Epithelial cell of prostate (primary cell): ENCODE measurements at regions not wholly inside any gene's neighbourhood (a gene's known extent, or its start where the extent isn't known, plus 50 kb on each side); places are given as distances from the start of the nearest gene placed in this dataset.

Experiments used
- DNase-seq: peaks from one replicate; pipeline ENCODE4 v3.0.0-alpha.2; 2011; ENCODE audit warnings: low read depth, low spot score
- H3K27ac ChIP-seq: fragments of 450-650 bp; 2 replicates; pipeline ENCODE4 v1.5.1; 2017; ENCODE audit warnings: mild to moderate bottlenecking

- H3K27ac ChIP-seq: no peak overlapping the region
- no peak for DNase-seq
Measured at GRCh38 chr7:15889507-15889906, 203.0 kb upstream of the MEOX2 start.

GRCh38 chr7:15888090-15888489 lies 201.6 kb upstream of the MEOX2 start:
- no peak for DNase-seq
- H3K27ac ChIP-seq: no peak overlapping the region

GRCh38 chr7:15886626-15887025 lies 200.1 kb upstream of the MEOX2 start:
- DNase-seq: no peak
- H3K27ac ChIP-seq: no peak overlapping the region

GRCh38 chr7:15885678-15886077 lies 199.2 kb upstream of the MEOX2 start:
- DNase-seq: no peak
- no peak overlapping the region for H3K27ac ChIP-seq

GRCh38 chr7:15874774-15875173 lies 188.3 kb upstream of the MEOX2 start:
- H3K27ac ChIP-seq: no peak overlapping the region
- no peak for DNase-seq

GRCh38 chr7:15870347-15870746 lies 183.9 kb upstream of the MEOX2 start:
- DNase-seq: no peak
- no peak overlapping the region for H3K27ac ChIP-seq

GRCh38 chr7:15867441-15867840 lies 181.0 kb upstream of the MEOX2 start:
- DNase-seq: no peak
- no peak overlapping the region for H3K27ac ChIP-seq

GRCh38 chr7:15866753-15867152 lies 180.3 kb upstream of the MEOX2 start:
- DNase-seq: no peak

GRCh38 chr7:15864626-15864991 lies 178.1 kb upstream of the MEOX2 start:
- no peak for DNase-seq
- H3K27ac ChIP-seq: no peak overlapping the region

More at GRCh38 chr7:15866753-15867152, 180.3 kb upstream of the MEOX2 start:
- no peak overlapping the region for H3K27ac ChIP-seq

GRCh38 chr7:15863951-15864625 lies 177.6 kb upstream of the MEOX2 start:
- DNase-seq: no peak
- no peak overlapping the region for H3K27ac ChIP-seq

GRCh38 chr7:15862781-15863165 lies 176.3 kb upstream of the MEOX2 start:
- DNase-seq: no peak
- H3K27ac ChIP-seq: no peak overlapping the region

GRCh38 chr7:15862016-15862780 lies 175.7 kb upstream of the MEOX2 start:
- DNase-seq: no peak
- H3K27ac ChIP-seq: no peak overlapping the region

GRCh38 chr7:15860264-15860949 lies 173.9 kb upstream of the MEOX2 start:
- no peak overlapping the region for H3K27ac ChIP-seq
- DNase-seq: no peak

- H3K27ac ChIP-seq: no peak overlapping the region
- DNase-seq: no peak
Measured at GRCh38 chr7:15857026-15857425, 170.5 kb upstream of the MEOX2 start.

GRCh38 chr7:15856311-15856710 lies 169.8 kb upstream of the MEOX2 start:
- no peak for DNase-seq
- H3K27ac ChIP-seq: no peak overlapping the region

GRCh38 chr7:15855525-15856109 lies 169.1 kb upstream of the MEOX2 start:
- H3K27ac ChIP-seq: no peak overlapping the region
- no peak for DNase-seq

GRCh38 chr7:15854841-15855524 lies 168.5 kb upstream of the MEOX2 start:
- DNase-seq: no peak
- no peak overlapping the region for H3K27ac ChIP-seq

- DNase-seq: no peak
- H3K27ac ChIP-seq: no peak overlapping the region
Measured at GRCh38 chr7:15853832-15854470, 167.5 kb upstream of the MEOX2 start.

GRCh38 chr7:15851201-15851600 lies 164.7 kb upstream of the MEOX2 start:
- DNase-seq: no peak
- H3K27ac ChIP-seq: no peak overlapping the region

GRCh38 chr7:15848901-15849300 lies 162.4 kb upstream of the MEOX2 start:
- H3K27ac ChIP-seq: no peak overlapping the region
- no peak for DNase-seq
